NB4 (cell line): ENCODE measurements at regions not wholly inside any gene's neighbourhood (a gene's known extent, or its start where the extent isn't known, plus 50 kb on each side); places are given as distances from the start of the nearest gene placed in this dataset.

Experiments used
- CTCF ChIP-seq: IDR thresholded peaks from one replicate; pipeline ENCODE4 v1.5.1; 2012; ENCODE audit warnings: low read depth, low read length
- MAX ChIP-seq: IDR thresholded peaks from 2 replicates; pipeline ENCODE4 v1.6.1; 2011; ENCODE audit warnings: low read depth, low read length
- POLR2A ChIP-seq: IDR thresholded peaks from 2 replicates; pipeline ENCODE4 v1.6.1; 2011; ENCODE audit warnings: mild to moderate bottlenecking; ENCODE audit not compliant: insufficient read length; ENCODE audit errors: extremely low read depth

- no peak for TF ChIP-seq CTCF
- TF ChIP-seq POLR2A, result no peak
- TF ChIP-seq MAX, result no peak
Observed at GRCh38 chr4:125526420-125526819, 211.7 kb downstream of the FAT4 start.
